ENCODE measurements at regions not wholly inside any gene's neighbourhood (a gene's known extent, or its start where the extent isn't known, plus 50 kb on each side); places are given as distances from the start of the nearest gene placed in this dataset.

GRCh38 chr2:126790987-126791780 lies 107.5 kb upstream of the TEX51 start:
- H3K4me3 ChIP-seq (replicated peaks; ENCODE audit: low read depth, low read length) = no peak overlapping the region
- DNase-seq (ENCODE audit: low read depth) = no peak
- no peak for TF ChIP-seq CTCF (IDR thresholded peaks at IDR 0.05; ENCODE audit: low read length, missing control alignments)

GRCh38 chr2:126792186-126792585 lies 106.5 kb upstream of the TEX51 start:
- no peak for TF ChIP-seq CTCF (IDR thresholded peaks at IDR 0.05; ENCODE audit: low read length, missing control alignments)
- H3K4me3 ChIP-seq (replicated peaks; ENCODE audit: low read depth, low read length) = no peak overlapping the region
- no peak for DNase-seq (ENCODE audit: low read depth)

- TF ChIP-seq CTCF (IDR thresholded peaks at IDR 0.05; ENCODE audit: low read length, missing control alignments) = no peak
Observed at GRCh38 chr2:126792993-126793392, 105.7 kb upstream of the TEX51 start.

GRCh38 chr2:126793885-126794613 lies 104.6 kb upstream of the TEX51 start:
- DNase-seq (ENCODE audit: low read depth) = no peak
- no peak overlapping the region for H3K4me3 ChIP-seq (replicated peaks; ENCODE audit: low read depth, low read length)
- no peak for TF ChIP-seq CTCF (IDR thresholded peaks at IDR 0.05; ENCODE audit: low read length, missing control alignments)

More at GRCh38 chr2:126792993-126793392, 105.7 kb upstream of the TEX51 start:
- no peak overlapping the region for H3K4me3 ChIP-seq (replicated peaks; ENCODE audit: low read depth, low read length)
- no peak for DNase-seq (ENCODE audit: low read depth)

GRCh38 chr2:126795656-126796055 lies 103.0 kb upstream of the TEX51 start:
- no peak overlapping the region for H3K4me3 ChIP-seq (replicated peaks; ENCODE audit: low read depth, low read length)
- no peak for DNase-seq (ENCODE audit: low read depth)
- no peak for TF ChIP-seq CTCF (IDR thresholded peaks at IDR 0.05; ENCODE audit: low read length, missing control alignments)

GRCh38 chr2:126796931-126797621 lies 101.6 kb upstream of the TEX51 start:
- TF ChIP-seq CTCF (IDR thresholded peaks at IDR 0.05; ENCODE audit: low read length, missing control alignments) = no peak

More at GRCh38 chr2:126796931-126797621, 101.6 kb upstream of the TEX51 start:
- no peak overlapping the region for H3K4me3 ChIP-seq (replicated peaks; ENCODE audit: low read depth, low read length)
- DNase-seq (ENCODE audit: low read depth) = no peak
